HG02973 (cell line): ENCODE measurements at regions not wholly inside any gene's neighbourhood (a gene's known extent, or its start where the extent isn't known, plus 50 kb on each side); places are given as distances from the start of the nearest gene placed in this dataset.
"Not testable (repeated sequence)": the region's sequence is repeated elsewhere in the genome, so short reads cannot be mapped to it uniquely, and the experiment has no call there.

ENCODE experiments used
- ATAC-seq: cut with Tn5 transposase; IDR thresholded peaks from one replicate; pipeline ENCODE4 v1.9.1; 2021; ENCODE audit warnings: moderate library complexity; ENCODE audit not compliant: unreplicated experiment

- ATAC-seq: no peak
These were observed 288.3 kb upstream of the MKLN1 start for GRCh38 chr7:131039355-131039762.

GRCh38 chr7:131039836-131040235 lies 287.8 kb upstream of the MKLN1 start:
- no peak for ATAC-seq

GRCh38 chr7:131040467-131040932 lies 287.2 kb upstream of the MKLN1 start:
- ATAC-seq: no peak

GRCh38 chr7:131041012-131041695 lies 286.5 kb upstream of the MKLN1 start:
- ATAC-seq: not testable (repeated sequence)

- no peak for ATAC-seq
These were observed 285.2 kb upstream of the MKLN1 start for GRCh38 chr7:131042269-131043160.

GRCh38 chr7:131045526-131045925 lies 282.1 kb upstream of the MKLN1 start:
- ATAC-seq: no peak

GRCh38 chr7:131046246-131046645 lies 281.4 kb upstream of the MKLN1 start:
- ATAC-seq: no peak

- no peak for ATAC-seq
These were observed 279.9 kb upstream of the MKLN1 start for GRCh38 chr7:131047651-131048304.

- no peak for ATAC-seq
These were observed 276.4 kb upstream of the MKLN1 start for GRCh38 chr7:131051304-131051703.

- ATAC-seq: no peak
These were observed 275.3 kb upstream of the MKLN1 start for GRCh38 chr7:131052285-131052904.

GRCh38 chr7:131056007-131056406 lies 271.7 kb upstream of the MKLN1 start:
- no peak for ATAC-seq

GRCh38 chr7:131057015-131057793 lies 270.5 kb upstream of the MKLN1 start:
- peak; percentile 71 for ATAC-seq

GRCh38 chr7:131057794-131058070 lies 269.9 kb upstream of the MKLN1 start:
- peak; percentile 16 for ATAC-seq

- ATAC-seq: not testable (repeated sequence)
These were observed 269.0 kb upstream of the MKLN1 start for GRCh38 chr7:131058561-131059288.

GRCh38 chr7:131059401-131059800 lies 268.3 kb upstream of the MKLN1 start:
- not testable (repeated sequence) for ATAC-seq

GRCh38 chr7:131061158-131061557 lies 266.5 kb upstream of the MKLN1 start:
- no peak for ATAC-seq

GRCh38 chr7:131061818-131062217 lies 265.9 kb upstream of the MKLN1 start:
- no peak for ATAC-seq

GRCh38 chr7:131066635-131067034 lies 261.0 kb upstream of the MKLN1 start:
- no peak for ATAC-seq

- ATAC-seq: no peak
These were observed 260.5 kb upstream of the MKLN1 start for GRCh38 chr7:131067220-131067619.

- ATAC-seq: no peak
These were observed 259.1 kb upstream of the MKLN1 start for GRCh38 chr7:131068604-131069021.
